Stromal cell of bone marrow (primary cell): ENCODE measurements at regions not wholly inside any gene's neighbourhood (a gene's known extent, or its start where the extent isn't known, plus 50 kb on each side); places are given as distances from the start of the nearest gene placed in this dataset.

Experiments
- DNase-seq: peaks from one replicate; pipeline ENCODE4 v3.0.0-alpha.2; 2012; ENCODE audit warnings: low read depth

- no peak for DNase-seq
Observed at GRCh38 chr10:4775808-4776207, 50.2 kb upstream of the AKR1E2 start.

DNA sequence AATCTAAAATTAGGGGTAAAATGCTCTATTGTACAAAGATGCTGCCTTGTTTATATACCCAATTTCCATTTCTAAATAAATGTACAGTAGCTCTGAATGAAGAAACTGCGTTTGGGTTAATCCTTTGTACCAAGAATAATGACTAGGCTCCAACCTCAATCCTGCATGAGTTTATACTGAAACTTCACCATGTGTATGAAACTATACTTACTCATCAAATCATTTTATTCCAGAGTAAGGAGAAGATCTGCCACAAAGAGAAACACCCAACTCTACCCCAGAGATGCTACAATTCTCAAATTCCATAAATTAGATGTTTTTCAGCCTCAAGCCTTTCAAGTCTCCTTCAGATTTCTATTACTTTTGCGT, 53.8 kb upstream of the AKR1E2 start:
- DNase-seq = peak; percentile 42

GRCh38 chr10:4771554-4772201, 54.3 kb upstream of the AKR1E2 start:
- DNase-seq = peak; percentile 65

DNA sequence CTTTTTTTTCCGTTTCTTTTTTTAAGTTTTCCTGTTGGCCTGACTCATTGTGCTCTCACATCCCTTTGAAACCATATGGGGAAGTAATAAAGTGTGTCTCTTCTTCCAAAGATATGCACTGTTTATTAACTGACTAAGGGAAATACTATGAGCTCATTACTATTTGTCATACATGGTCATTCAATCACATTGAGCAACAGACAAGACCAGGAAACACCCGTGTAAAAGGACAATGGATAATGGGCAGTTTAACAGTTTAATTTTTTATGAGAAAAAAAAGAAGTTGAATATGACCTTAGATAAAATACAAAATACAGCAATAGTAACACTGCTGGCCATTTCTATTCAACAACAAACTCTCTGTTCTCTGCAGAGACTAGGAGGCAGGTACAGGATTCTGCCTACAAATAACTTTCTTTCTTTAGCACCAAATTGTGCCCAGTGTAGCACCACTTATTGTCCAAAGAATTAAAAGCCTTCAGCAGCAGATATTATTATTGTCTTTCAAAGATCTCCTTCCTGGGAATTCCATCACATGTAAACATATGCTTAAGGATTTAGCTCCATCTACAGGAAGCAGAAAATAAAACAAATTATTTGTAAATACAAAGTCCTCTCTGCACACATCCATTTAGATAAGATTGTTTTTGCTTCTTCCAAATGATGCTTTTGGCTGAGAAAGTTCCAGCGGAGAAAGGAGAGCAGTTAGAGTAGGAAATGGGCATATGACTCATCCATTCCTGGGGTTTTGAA, 55.0 kb upstream of the AKR1E2 start:
- DNase-seq = peak; percentile 93

- DNase-seq = no peak
Observed at GRCh38 chr10:4768416-4768815, 57.6 kb upstream of the AKR1E2 start.

GRCh38 chr10:4767033-4767814, 58.8 kb upstream of the AKR1E2 start:
- DNase-seq = peak; percentile 48

DNA sequence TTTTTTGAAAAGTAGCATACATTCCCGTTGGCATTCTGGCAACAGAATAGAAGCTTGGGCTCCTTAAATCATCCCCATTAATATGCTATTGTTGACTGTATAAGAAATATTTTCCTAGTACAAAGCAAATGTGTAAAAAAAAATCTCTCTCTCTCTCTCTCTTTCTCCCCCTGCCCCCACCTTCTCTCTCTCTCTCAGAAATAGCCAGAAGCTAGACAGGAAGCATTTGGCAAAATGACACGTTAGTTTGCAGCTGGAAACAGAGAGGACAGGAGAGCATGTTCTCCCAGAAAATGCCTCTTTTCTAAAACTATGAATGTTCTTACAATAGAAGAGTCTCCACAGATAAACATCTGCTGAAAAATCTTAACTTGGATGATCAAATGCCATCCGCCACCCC, 59.6 kb upstream of the AKR1E2 start:
- no peak for DNase-seq

GRCh38 chr10:4765428-4765827, 60.6 kb upstream of the AKR1E2 start:
- no peak for DNase-seq

GRCh38 chr10:4763960-4764428, 62.0 kb upstream of the AKR1E2 start:
- DNase-seq = peak; percentile 55

GRCh38 chr10:4763513-4763912, 62.5 kb upstream of the AKR1E2 start:
- no peak for DNase-seq

- DNase-seq = no peak
Observed at GRCh38 chr10:4758256-4758655, 67.8 kb upstream of the AKR1E2 start.

GRCh38 chr10:4755286-4755989, 70.6 kb upstream of the AKR1E2 start:
- no peak for DNase-seq

DNA sequence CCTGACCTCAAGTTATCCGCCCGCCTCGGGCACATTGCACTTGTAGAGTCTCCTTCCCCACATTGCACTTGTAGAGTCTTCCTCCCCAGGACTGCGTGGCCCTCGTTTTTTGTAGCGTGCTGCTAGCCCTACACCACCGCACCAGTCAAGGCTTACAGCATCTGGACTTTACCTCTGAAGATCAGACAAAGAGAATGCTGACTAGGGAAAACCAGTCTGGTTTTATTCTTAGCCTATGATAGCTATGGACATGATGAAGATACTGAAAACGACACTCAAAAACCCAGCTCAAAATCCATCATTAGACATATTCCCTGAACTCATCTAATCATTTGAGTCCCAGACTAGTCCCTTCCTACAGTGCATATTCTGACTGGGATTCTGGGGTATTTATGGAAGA, 71.9 kb upstream of the AKR1E2 start:
- DNase-seq = no peak

GRCh38 chr10:4751211-4751610, 74.8 kb upstream of the AKR1E2 start:
- DNase-seq = no peak

- no peak for DNase-seq
Observed at GRCh38 chr10:4749271-4749574, 76.8 kb upstream of the AKR1E2 start.

DNA sequence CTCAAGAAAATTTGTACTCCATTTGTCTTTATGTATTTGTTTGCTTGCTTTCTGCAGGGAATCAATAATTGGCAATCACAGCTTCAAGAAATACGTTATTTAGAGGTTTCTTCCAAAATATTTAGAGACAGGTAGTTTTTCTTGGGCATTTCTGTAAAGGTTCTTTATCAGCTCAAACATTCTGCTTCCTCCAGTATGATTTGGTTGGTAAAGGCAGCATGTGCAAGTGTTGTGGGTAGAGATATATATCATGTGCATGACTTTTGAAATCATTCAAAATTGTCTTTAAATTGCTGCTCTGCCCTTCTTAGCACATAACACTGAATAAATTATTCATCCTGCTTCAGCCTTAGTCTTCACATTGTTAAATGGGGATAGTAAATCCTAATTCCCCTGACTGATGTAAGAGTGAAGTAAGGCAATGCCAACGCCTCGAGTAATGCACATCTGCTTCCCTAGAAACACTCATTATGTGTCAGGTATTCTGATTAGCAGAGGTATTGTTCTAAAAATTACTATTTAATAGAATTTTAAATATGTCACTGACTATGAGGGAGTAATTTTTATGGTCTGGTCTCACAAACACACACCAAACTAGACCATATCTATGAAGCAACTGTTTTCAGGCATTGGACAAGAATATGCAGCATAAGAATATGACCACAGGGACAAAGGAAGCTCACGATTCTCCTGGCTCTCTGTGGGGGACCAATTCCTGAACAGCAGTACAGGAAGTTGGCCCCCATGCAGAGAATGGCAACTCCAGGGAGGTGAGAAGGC, 77.3 kb upstream of the AKR1E2 start:
- no peak for DNase-seq

GRCh38 chr10:4742217-4742616, 83.8 kb upstream of the AKR1E2 start:
- DNase-seq = no peak

DNA sequence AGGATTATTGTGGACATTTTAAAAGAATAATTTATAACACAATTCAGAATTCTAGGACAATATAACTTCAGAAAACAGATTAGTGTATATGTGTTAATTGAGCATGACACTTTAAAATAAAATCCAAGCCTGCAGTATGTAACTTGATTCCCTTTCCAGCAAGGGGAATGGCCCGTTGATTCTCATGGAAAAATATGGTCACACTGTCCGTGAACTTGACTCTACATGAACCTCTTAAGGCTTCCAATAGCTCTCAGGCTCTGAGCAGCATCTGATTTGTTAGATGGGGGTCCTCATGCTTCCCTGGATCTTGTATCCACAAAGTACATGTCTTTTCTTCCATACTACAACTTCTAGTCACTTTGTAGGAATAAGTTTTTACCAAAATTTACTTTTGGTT, 85.5 kb upstream of the AKR1E2 start:
- DNase-seq = peak; percentile 24

DNA sequence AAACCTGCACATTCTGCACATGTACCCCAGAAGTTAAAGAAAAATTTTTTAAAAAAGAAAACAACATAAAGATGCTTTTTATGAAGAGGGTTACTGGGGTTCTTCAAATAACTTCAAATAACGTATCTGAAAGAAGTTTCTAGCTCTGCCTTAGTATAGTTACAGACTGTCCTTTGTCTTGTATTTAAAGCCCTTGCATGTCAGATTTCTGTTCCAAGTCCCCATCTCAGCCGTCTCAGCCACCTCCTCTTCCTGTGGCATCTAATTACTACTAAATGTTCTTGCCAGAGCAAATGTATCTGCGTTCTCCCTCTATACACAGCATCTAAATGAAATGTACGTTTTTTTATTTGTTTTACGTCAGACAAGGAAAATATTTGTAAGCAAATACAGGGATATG, 89.4 kb upstream of the AKR1E2 start:
- no peak for DNase-seq

GRCh38 chr10:4736183-4736582, 89.8 kb upstream of the AKR1E2 start:
- DNase-seq = no peak

DNA sequence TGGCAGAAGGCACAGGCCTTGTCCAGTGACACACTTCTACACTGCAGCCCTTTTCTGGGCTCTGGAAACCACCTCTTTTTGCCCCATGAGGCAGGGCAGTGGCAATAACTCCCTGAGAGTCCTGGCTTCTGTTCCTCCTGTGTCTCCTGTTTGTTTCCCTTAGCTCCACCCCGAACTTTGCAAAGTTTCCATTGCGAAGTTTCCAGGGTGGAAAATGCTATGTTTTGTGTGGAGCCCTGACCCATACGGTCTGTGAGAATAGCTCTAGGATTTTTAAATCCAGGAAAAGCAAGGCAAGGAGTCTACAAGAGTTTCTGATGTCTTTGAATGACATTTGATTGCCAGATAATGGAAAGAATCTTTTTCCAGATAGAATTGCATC, 92.2 kb upstream of the AKR1E2 start:
- DNase-seq = no peak
